WTC11 (cell line): ENCODE measurements at regions not wholly inside any gene's neighbourhood (a gene's known extent, or its start where the extent isn't known, plus 50 kb on each side); places are given as distances from the start of the nearest gene placed in this dataset.

Experiments
- AFF4 ChIP-seq: sonication (generic); formaldehyde crosslinking; IDR thresholded peaks from 2 replicates; pipeline ENCODE4 v1.8.1; 2023; ENCODE audit warnings: mild to moderate bottlenecking, missing genetic modification reagents, borderline replicate concordance
- ATF1 ChIP-seq: sonication (generic); formaldehyde crosslinking; IDR thresholded peaks from 2 replicates; pipeline ENCODE4 v1.8.1; 2023; ENCODE audit warnings: mild to moderate bottlenecking, moderate library complexity, missing genetic modification reagents
- CTCF ChIP-seq: fragments of 200-600 bp; IDR thresholded peaks from 2 replicates; pipeline ENCODE4 v1.8.0; 2022; ENCODE audit warnings: antibody characterized with exemption
- ETV6 ChIP-seq: sonication (generic); formaldehyde crosslinking; IDR thresholded peaks from 2 replicates; pipeline ENCODE4 v1.8.1; 2022; ENCODE audit warnings: mild to moderate bottlenecking, missing genetic modification reagents
- MLX ChIP-seq: sonication (generic); formaldehyde crosslinking; IDR thresholded peaks from 2 replicates; pipeline ENCODE4 v1.8.1; 2023; ENCODE audit warnings: mild to moderate bottlenecking, missing genetic modification reagents, moderate library complexity
- MYBL2 ChIP-seq: sonication (generic); formaldehyde crosslinking; IDR thresholded peaks from 2 replicates; pipeline ENCODE4 v1.8.1; 2023; ENCODE audit warnings: mild to moderate bottlenecking, moderate library complexity, missing genetic modification reagents
- NR1H2 ChIP-seq: sonication (generic); formaldehyde crosslinking; IDR thresholded peaks from 2 replicates; pipeline ENCODE4 v1.9.0; 2021; ENCODE audit warnings: mild to moderate bottlenecking, moderate library complexity, missing genetic modification reagents
- PRDM15 ChIP-seq: sonication (generic); formaldehyde crosslinking; IDR thresholded peaks from 2 replicates; pipeline ENCODE4 v1.8.0; 2022; ENCODE audit warnings: missing genetic modification reagents
- SMAD3 ChIP-seq: sonication (generic); formaldehyde crosslinking; IDR thresholded peaks from 2 replicates; pipeline ENCODE4 v1.8.0; 2022; ENCODE audit warnings: missing genetic modification reagents, mild to moderate bottlenecking, borderline replicate concordance
- SP1 ChIP-seq: sonication (generic); formaldehyde crosslinking; conservative IDR thresholded peaks from 2 replicates; pipeline ENCODE4 v1.8.1; 2022; ENCODE audit warnings: missing genetic modification reagents
- TP53 ChIP-seq: sonication (generic); formaldehyde crosslinking; IDR thresholded peaks from 2 replicates; pipeline ENCODE4 v1.8.1; 2023; ENCODE audit warnings: mild to moderate bottlenecking, missing genetic modification reagents
- ZNF263 ChIP-seq: sonication (generic); formaldehyde crosslinking; IDR thresholded peaks from 2 replicates; pipeline ENCODE4 v1.8.1; 2022; ENCODE audit warnings: low read depth, mild to moderate bottlenecking, moderate library complexity, missing genetic modification reagents
- TF ChIP-seq, protein P1 (sequence below): sonication (generic); formaldehyde crosslinking; conservative IDR thresholded peaks from 2 replicates; pipeline ENCODE4 v1.8.1; 2022; ENCODE audit warnings: mild to moderate bottlenecking, missing genetic modification reagents
- TF ChIP-seq, protein P2 (sequence below): sonication (generic); formaldehyde crosslinking; IDR thresholded peaks from 2 replicates; pipeline ENCODE4 v1.8.1; 2023; ENCODE audit warnings: mild to moderate bottlenecking, missing genetic modification reagents, moderate library complexity

DNA sequence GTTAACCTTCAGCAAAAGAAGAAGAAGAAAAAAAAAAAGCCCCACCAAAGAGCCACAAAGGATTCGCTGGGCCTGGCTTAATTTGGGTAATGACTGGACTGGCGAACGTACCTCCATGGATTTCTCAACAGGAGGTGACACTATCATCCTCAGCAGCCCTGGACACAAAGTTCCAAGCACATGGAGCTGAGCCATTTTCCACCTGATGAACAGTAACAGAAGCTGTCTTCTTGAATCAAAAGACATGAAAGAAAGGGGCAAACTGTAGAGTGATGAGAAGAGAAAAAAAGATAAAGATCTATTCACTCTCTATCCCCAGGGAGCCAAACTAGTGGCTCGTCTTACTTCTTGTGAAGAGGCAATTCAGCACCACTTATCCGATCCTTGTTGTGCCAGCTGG is 150.2 kb upstream of the TRPM3 start:
- no peak for TF ChIP-seq CTCF
- TF ChIP-seq NR1H2, result no peak
- no peak for TF ChIP-seq TP53 (CRISPR knock-in tag)
- no peak for TF ChIP-seq MLX (CRISPR knock-in tag)
- no peak for TF ChIP-seq SMAD3
- no peak for TF ChIP-seq PRDM15
- TF ChIP-seq, protein P1, sequence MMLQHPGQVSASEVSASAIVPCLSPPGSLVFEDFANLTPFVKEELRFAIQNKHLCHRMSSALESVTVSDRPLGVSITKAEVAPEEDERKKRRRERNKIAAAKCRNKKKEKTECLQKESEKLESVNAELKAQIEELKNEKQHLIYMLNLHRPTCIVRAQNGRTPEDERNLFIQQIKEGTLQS (CRISPR knock-in tag), result no peak
- no peak for TF ChIP-seq MYBL2 (CRISPR knock-in tag)
- no peak for TF ChIP-seq ATF1 (CRISPR knock-in tag)
- TF ChIP-seq, protein P2, sequence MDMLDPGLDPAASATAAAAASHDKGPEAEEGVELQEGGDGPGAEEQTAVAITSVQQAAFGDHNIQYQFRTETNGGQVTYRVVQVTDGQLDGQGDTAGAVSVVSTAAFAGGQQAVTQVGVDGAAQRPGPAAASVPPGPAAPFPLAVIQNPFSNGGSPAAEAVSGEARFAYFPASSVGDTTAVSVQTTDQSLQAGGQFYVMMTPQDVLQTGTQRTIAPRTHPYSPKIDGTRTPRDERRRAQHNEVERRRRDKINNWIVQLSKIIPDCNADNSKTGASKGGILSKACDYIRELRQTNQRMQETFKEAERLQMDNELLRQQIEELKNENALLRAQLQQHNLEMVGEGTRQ, result no peak
- TF ChIP-seq ETV6, result no peak
- TF ChIP-seq AFF4 (CRISPR knock-in tag), result no peak
- no peak for TF ChIP-seq SP1
- no peak for TF ChIP-seq ZNF263 (CRISPR knock-in tag)
